GM19238 (cell line): ENCODE measurements at regions not wholly inside any gene's neighbourhood (a gene's known extent, or its start where the extent isn't known, plus 50 kb on each side); places are given as distances from the start of the nearest gene placed in this dataset.
"Not testable (repeated sequence)": the region's sequence is repeated elsewhere in the genome, so short reads cannot be mapped to it uniquely, and the experiment has no call there.

Experiments
- DNase-seq: peaks from one replicate; pipeline ENCODE4 v3.0.0; 2011; ENCODE audit warnings: low spot score; ENCODE audit not compliant: insufficient read length

DNA sequence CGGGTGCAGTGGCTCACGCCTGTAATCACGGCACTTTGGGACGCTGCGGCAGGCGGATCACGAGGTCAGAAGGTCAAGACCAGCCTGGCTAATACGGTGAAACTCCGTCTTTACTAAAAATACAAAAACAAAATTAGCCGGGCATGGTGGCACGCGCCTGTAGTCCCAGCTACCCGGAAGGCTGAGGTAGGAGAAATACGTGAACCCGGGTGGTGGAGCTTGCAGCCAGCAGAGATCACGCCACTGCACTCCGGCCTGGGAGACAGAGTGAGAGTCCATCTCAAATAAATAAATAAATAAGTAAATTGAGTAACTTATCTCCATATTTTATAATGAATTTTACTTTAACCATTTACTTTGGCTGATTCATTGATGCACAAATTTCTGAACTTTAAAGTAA lies 1913.3 kb downstream of the PCDH7 start:
- DNase-seq = no peak

DNA sequence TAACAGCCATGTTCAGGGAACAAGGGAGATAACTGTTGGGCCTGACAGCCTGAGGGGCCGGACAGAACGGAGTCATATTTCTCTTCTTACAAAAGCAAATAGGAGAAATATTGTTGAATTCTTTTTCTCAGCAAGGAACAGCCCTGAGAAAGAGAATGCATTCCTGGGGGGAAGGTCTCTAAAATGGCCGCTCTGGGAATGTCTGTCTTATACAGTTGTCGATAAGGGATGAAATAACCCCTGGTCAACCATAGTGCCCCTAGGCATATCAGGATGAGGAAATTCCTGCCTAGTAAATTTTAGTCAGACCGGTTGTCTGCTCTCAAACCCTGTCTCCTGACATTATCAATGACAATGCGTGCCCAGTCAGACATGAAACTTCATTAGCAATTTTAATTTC lies 1925.5 kb downstream of the PCDH7 start:
- no peak for DNase-seq

DNA sequence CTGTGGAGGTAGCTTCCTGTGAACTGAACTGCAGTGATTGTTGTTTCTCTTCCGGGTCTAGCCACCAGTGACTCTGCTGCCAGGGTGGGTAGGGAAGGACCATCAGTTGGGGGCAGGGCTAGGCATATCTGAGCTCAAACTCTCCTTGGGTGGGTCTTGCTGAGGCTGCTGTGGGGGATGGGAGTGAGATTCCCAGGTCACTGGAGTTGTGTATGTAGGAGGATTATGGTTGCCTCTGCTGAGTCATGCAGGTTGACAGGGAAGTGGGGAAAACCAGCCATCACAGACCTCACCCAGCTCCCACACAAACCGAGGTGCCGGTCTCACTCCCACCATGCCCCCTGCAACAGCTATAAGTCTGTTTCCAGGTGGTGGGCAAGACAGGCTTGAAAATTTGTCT lies 1937.8 kb downstream of the PCDH7 start:
- DNase-seq = no peak

DNA sequence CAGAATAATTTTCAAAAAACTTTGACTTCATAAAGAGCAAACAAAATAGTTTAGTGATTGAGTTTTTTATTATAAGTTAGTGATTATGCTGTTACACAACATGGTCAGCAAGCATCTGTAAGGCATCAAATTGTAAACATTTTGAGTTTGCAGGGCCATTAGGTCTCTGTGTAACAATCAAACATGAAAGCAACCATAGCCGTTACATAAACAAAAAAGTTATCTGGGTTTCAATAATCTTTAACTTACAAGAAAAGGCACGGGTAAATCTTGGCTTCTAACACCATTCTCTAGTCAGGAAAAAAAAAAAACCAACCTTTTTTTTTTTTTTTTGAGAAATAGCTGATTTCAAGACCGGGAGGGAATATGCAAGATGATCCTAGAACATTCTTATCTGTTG lies 1941.1 kb downstream of the PCDH7 start:
- DNase-seq = no peak

DNA sequence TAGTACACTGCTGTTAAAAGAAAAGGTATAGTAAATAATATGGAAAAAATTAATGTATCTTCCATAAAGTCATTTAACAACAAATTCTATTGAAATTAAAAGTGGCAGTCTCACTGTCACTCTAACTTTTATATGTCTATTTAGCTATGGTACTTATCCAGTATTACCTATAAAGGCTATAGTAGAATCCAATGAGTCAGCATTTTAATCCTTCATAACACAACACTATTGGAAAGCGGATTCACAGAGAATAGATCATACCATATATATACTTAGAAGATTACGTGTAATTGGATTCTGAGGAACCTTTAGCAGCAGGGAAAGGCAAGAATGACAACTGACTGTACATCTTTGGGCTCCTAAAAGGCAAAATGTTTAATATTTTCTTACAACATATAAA lies 1942.6 kb downstream of the PCDH7 start:
- DNase-seq = no peak

DNA sequence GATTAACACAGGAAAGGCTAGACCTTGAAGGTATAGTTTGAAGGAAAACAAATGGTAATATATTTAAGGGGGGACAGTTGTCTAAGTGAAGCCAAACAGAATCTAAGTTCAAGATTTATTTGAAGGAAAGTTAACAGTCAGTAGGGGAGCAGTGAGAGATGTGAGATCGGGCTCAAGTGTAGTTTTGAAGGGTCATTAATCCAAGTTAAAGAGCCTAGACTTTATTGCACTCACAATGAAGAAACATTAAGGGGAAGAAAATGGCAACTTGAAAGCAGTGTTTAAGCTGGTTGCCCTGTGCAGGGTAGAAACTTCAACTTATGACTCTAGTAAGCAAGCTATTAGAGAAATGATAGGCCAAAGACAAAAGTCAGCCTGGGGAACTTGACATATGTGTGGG lies 1952.2 kb downstream of the PCDH7 start:
- no peak for DNase-seq

DNA sequence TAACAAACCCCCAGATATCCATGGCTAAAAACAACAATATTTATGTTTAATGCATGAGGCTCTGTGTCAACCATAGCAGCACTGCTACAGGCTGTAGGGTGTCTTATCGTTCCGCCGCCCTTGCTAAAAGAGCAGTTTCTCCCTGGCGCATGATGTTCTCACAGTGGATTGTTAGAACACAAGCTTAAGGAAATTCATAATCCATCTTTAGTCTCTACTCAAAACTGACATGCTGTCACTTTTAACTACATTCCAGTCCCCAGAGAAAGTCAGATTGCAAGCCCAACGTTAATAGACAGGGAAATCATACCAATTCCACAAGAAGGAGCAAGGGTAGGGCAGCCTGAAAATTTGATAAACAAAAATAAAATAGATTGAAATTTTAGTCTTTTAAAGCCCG lies 1960.8 kb downstream of the PCDH7 start:
- DNase-seq = no peak

DNA sequence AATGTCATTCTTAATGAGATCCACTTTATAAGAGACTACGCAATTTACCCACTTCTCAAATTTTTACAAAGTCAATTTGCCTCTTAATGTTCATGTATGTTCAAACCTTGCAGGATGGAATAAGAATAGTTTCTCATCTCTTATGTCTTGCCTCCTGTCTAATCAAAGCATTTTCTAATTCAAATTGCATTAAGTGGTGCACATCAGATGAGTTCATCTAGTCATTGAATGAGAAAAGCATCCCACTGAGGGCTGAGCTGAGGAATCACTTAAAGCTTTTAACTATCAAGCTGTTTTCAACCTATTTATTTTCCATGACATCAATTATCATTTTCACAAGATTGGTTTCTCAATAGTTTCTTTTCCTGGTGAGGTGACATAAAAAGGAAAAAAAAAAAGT lies 1964.0 kb downstream of the PCDH7 start:
- DNase-seq = no peak

DNA sequence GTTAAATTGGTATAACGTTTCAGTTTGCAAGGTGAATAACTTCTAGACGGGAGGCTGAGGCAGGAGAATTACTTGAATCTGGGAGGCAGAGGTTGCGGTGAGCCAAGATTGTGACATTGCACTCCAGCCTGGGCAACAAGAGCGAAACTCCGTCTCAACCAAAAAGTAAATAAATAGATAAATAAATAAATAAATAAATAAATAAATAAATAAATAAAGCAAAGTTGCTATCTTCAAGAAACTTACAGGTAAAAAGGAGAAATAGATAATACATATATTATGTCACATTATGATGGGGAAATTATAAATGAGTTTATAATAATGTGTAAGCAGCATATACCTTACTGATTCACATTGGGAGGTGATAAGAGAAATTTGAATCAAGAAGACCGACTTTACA lies 1966.0 kb downstream of the PCDH7 start:
- no peak for DNase-seq

DNA sequence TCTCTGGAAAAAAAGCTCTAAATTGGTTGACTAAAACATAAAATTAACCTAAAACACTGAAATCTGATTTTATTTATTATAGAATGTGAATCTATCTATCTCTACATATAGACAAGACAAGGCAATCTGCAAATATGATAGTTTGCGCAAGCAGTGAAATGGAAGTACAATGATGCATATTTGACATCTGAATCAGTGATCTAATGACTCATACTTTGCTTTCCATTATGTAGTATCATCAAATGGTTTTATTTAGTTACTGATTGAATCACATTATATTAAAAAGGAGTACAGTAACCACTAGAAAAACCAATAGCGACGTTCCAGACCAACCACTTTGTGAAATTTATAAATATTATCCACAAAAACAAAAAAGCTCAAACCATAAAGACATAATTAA lies 1969.3 kb downstream of the PCDH7 start:
- DNase-seq = no peak

DNA sequence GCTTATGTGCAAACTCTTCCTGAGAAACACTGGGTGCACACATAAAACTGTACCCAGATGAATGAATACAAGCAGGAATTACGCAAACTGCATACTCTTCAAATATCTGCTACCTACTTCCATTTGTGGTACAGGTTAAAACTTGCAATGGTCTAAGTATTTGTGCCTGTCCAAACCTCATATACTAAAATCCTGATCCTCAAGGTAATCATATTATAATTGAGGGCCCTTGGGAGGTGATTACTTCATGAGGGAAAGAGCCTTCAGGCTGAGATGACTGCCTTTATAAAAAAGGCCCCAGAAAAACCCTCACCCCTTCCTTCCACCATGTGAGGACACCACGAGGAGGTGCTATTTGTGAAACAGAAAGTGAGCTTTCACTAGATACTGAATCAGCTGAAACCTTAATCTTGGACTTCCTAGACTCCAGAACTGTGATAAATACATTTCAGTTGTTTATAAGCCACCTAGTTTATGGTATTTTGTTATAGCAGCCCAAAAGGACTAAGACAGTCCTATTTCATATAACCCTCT lies 1977.2 kb downstream of the PCDH7 start:
- no peak for DNase-seq

DNA sequence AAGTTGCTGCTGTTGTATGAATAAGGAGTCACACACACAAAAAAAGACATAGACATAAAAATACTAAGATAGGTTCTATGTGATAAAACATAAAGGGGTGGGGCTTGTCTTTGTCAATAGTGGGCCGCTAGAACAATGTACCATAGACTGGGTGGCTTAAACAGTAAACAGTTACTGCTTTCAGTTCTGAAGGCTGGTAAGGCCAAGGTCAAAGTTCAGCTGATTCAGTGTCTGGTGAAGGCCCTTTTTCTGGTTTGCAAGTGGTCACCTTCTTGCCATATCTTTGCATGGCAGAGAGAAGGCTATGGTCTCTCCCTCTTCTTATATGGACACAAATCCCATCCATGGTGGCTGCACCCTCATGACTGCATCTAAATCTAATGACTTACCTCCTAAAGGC lies 1980.7 kb downstream of the PCDH7 start:
- DNase-seq = no peak

DNA sequence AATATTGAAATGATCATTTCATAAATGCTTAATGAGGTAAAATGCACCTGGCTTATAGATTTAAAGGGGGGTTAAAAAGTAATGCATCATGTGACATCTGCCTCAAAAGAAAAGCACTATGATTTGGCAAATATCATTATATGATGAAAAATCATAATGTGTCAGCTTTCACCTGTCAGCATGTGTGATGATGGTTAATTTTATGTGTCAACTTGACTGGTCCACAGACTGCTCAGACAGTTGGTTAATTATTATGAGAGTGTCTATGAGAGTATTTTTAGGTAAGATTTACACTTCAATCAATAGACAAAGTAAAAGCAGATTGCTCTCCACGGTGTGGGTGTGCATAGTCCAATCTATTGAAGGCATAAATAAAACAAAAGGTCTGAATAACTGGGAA lies 1986.7 kb downstream of the PCDH7 start:
- DNase-seq = no peak

DNA sequence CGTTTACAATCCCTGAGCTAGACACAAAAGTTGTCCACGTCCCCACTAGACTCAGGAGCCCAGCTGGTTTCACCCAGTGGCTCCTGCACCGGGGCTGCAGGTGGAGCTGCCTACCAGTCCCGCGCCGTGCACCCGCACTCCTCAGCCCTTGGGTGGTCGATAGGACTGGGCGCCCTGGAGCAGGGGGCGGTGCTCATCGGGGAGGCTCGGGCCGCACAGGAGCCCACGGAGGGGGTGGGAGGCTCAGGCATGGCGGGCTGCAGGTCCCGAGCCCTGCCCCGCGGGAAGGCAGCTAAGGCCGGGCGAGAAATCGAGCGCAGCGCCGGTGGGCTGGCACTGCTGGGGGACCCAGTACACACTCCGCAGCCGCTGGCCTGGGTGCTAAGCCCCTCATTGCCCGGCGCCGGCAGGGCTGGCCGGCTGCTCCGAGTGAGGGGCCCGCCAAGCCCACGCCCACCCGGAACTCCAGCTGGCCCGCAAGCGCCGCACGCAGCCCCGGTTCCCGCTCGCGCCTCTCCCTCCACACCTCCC lies 1996.0 kb downstream of the PCDH7 start:
- not testable (repeated sequence) for DNase-seq

DNA sequence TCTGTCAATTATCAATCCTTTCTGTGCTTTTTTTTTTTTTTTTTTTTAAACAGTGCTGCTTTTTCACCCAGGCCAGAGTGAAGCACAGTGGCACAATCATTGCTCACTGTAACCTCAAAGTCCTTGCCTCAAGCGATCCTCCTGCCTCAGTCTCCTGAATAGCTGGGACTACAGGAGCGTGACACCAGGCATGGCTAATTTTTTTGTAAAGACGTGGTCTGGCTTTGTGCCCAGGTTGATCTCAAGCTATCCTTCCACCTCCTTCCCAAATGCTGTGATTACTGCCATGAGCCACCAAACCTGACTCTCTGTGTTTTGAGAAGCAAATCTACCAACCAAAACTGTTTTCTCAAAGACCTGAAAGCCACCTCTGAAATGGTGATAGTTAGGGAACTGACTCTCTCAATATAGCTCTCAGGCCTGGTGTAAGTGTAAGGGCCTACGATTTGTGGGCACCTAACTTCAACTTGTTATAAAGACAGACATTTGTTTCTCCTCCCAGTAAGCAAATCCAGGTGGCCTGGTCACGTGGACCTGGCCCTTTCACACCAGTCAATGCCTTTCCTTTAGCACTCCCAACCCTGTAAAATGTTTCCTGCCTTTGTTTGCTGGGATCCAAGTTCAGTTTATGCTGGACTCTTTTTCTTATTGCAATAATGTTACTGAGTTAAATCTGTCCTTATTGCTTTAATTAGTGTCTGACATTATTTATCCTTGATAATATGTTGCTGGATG lies 2015.9 kb downstream of the PCDH7 start:
- no peak for DNase-seq

DNA sequence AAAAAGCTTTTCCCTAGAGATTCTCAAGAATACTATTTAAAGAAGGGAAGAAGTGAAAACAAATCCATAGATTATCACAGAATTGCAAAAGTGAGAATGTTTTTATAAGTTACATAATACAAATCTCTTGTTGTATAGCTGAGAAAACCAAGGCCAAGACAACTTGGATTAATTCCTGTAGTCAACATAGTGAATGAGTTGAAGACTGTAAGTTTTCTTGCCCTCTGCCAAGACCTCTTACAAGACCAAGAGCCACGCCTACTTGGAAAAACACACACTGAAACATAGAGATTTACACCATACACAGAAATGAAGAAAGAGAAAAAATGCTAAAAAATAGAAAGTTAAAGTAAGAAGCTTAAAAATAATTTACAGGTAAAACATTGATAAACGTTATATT lies 2024.0 kb downstream of the PCDH7 start:
- no peak for DNase-seq

DNA sequence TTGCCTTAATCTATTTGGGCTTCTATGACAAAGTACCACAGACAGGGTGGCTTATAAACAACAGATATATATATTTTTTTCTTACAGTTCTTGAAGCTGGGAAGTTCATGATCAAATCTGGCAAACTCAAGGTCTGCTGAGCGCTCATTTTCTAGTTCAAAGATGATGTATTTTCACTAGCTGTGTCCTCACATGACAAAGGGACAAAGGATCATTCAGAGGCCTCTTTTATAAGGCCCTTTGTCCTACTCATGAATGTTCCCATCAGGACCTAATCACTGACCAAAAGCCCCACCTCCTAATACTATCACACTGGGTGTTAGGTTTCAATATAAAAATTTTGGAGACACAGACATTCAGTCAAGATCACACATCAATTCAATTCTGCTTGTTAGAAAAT lies 2025.2 kb downstream of the PCDH7 start:
- DNase-seq = no peak

DNA sequence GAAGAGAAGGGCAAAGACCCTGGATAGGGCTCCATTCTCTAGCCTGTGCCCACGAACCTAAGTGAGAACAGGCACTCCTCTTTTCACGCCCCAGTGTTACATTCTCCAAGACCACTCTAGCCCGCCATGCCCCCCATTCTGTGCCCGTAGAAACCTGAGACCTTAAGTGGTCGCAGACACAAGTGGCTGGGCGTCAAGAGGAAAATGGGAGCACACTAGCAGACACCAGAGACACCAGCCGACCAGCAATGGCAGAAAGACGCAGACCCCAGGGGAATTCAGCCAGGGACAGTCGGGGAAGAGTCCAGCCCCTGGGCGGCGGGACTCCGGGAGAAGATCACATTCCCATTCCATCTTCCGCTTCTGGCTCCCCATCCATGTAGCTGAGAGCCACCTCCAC lies 2027.9 kb downstream of the PCDH7 start:
- no peak for DNase-seq

DNA sequence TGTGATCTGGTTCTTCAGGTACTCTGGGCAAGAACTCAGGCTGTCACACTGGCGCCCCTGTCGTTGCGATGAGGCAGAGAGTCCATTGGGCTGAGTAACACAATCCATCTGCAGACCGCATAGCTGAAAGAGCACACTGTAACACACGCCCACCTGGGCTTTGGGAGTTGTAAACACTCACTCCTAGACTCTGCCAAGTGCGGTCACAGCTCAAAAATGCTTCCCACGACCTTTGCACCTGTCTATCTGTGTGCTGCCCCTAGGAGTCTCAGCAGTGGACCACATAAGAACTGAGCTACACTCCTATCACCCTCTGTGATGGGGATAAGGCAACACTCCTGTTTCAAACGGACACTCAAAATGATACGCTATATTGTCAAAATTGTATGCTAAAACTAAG lies 2028.3 kb downstream of the PCDH7 start:
- no peak for DNase-seq

DNA sequence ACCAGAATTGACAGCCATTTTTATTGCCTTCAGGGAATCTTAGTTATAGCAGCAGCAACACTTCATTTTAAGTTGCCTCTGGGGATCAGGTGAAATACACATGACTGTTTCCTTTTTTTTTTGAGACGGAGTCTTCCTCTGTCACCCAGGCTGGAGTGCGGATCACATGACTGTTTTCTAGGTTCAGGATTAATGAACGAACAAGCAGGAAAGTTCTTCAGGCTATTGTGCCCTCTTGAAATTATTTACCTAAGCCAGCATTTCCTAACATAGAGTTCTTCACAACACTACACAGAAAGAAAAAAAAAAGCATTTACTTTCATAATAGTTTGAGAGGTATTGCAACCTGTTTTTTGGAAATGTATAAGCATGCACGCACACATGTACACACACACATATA lies 2032.8 kb downstream of the PCDH7 start:
- no peak for DNase-seq

DNA sequence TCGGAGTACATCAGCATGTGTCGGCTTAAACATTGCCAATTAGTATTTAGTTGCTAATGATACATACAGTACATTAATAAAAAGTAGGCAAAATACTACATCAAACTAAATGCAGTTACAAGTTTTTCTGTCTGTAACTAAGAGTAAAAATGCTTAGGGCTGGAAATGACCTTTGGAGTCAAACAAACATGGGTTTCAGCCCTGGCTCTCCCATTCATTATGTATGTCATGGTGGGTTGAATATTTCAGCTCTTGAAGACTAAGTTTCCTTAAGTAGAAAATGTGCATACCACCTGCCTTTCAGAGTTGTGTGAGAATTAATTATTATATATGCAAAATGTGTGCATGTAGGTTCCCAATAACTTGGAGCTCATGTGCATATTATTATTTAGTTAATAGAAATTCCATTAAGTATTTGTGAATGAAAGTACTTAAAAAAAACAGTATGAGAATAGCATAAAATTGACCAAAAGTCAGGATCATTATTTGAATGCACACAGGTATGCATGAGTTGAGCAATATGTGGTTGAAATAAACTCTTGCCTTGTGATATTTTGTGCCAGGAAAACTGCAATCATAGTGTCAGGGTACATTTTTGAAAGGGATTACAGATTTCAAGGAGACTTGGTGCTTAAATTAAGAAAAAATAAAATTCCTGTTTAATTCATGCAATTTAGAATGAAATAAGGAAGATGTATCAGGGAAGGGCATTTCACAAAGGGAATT lies 2048.7 kb downstream of the PCDH7 start:
- DNase-seq = no peak

DNA sequence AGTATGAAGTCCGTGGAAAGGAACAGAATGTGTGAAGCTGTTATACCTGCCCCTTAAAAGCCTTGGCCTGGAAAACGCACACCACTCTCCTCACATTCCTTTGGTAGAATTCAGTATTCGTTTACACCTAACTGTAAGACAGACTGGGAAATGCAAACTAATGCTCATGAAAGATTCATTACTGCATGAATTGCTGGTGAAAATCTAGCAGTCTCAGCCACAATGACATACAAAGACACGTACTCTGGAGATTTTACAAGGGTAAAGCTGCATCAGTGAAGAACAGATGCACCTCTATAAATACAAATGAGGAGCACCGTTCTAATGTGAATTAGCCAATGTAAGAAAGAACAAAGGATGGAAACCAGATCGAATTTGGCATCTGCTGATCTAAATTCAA lies 2051.3 kb downstream of the PCDH7 start:
- DNase-seq = no peak

DNA sequence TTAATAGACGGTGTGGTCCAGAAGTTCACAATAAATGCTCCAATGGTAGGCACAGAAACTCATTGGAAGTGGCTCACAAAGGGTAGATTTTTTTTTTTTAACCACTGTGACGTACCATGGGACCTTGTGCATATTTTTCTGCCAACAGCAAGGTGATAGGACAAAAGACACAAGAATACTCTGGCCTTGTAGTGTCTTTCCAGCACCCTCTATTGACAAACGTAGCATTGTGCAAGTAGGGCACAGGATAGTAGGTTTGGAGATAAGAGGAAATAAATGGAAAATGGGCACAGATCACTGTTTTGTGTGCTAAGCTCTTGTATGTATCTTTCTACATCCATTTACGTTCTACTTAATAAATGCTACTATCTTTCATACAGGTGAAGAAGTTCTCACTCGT lies 2054.9 kb downstream of the PCDH7 start:
- no peak for DNase-seq
